GM19438 (cell line): ENCODE measurements at regions not wholly inside any gene's neighbourhood (a gene's known extent, or its start where the extent isn't known, plus 50 kb on each side); places are given as distances from the start of the nearest gene placed in this dataset.
"Not testable (repeated sequence)": the region's sequence is repeated elsewhere in the genome, so short reads cannot be mapped to it uniquely, and the experiment has no call there.

Experiments
- ATAC-seq: cut with Tn5 transposase; IDR thresholded peaks from one replicate; pipeline ENCODE4 v1.9.1; 2021; ENCODE audit warnings: low read depth; ENCODE audit not compliant: unreplicated experiment

- not testable (repeated sequence) for ATAC-seq
Measured at GRCh38 chr7:149991652-149992302, 118.0 kb downstream of the ATP6V0E2 start.

DNA sequence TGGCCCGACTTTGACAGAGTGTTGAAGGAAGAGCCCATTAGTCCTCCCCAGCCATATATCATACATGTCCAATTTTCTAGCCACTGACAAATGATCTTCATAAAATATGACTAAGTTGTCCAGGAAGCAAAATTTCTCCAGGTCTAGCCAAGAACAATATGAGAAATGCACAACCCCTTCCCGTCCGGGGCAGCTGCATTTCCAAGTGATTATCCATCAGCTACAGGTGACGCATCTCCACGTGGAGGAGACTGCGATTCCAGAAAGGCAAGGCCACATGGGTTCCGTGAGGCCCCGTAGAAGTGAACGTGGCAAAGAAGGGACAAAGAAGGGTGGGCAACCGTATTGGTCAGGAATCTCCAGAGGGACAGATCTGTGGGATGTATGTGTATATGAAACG lies 118.6 kb downstream of the ATP6V0E2 start:
- not testable (repeated sequence) for ATAC-seq

DNA sequence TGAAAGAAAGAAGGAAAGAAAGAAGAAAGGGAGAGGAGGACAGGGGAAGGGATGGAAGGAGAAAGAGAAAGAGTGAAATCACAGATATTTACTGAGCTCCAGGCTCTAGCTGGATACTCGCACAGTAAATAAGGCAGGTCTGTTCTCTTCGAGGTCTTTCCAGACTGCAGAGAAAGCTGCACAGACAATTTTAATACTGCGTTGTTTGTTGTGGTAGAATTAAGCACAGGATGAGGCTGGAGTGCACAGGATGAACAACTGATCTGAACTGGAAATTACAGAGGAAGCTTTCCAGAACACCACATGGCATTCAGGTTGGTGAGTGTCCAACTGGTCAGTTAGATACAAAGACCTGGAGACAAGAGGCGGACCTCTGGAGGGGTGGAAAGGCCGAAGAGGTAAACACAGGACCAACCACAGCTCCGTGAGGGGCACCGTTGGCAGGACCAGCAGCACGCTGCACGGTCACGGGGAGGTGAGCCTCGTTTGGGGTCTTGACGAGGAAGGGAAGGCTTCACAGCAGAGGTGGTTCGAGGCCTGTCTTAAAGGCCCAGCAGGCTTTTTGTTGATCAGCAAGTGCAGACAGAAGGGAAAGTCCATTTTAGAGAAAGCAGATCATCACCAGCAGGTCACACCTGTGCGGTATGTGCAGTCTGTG lies 121.7 kb downstream of the ATP6V0E2 start:
- not testable (repeated sequence) for ATAC-seq

DNA sequence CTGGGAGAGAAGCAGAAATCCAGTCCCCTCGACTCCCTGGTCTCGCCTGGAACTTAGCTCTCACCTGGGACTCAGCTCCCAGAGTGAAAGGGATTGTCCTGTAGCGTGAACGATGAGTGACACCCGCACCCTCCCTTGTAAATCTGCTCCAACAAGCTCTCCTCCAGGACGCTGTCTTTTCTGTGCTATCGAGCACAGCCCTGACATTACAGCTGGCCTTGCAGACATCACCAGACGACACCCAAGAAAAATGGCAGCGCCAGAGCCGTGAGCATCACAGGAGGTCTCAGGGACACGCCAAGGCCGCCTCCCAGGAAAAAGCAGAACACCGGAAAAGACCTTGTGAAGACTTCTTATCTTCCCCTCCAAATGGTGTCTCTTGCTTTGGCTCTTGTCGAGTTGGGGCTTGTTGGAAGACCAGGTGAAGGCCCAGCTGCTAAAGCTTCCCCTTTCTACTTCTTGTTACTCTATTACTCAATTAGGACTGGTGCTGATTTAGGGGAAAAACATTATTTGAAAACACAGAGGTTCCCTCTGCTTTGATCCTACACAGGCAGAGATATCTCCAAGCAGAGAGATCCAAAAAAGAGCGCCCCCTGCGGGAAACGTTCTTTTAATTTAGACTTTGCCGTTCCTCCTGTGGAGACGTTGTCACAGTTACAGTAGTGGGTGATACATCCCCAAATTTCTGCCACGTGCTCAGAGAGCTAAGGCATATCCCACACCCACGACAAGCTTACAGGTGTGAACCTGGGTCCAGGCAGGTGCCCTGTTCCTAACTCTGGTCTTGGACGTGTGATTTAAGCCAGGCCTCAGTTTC lies 127.2 kb downstream of the ATP6V0E2 start:
- not testable (repeated sequence) for ATAC-seq

DNA sequence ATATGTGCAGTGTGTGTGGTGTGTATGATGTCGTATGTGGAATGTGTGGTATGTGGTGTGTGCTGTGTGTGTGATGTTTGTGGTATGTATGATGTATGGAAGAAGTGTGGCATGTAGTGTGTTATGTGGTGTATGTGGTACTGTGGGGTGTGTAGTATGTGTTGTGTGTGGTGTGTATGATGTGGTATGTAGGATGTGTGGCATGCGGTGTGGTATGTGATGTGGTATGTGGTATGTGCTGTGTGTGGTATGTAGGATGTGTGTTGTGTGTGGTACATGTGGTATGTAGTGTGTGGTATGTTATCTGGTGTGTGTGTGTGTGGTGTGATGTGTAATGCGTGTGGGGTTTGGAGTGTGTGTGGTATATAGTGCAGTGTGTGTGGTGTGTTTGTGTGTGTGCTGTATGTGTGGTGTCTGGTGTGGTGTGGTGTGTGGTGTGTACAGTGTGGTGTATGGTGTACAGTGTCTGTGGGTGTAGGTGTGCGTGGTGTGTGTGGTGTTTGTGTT lies 129.6 kb downstream of the ATP6V0E2 start:
- no peak for ATAC-seq

- ATAC-seq, result not testable (repeated sequence)
Measured at GRCh38 chr7:150003973-150004372, 130.2 kb downstream of the ATP6V0E2 start.

DNA sequence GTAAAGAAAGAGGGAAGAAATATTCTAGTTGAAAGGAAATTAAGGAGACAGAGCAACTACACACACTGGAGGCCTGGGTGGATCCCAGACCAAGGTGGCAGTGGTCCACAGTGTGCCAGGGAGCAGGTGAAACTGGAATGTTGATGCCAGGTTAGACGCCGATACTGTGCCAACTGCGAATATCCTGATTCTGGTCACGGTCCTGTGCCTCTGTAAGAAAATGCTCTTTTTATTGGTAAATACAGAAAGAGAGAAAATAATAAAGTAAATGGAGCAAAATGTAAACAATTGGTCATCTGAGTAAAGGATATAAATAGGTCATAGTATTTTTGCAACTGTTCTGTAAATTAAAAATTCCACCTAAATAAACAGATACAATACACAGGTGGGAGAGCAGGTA lies 131.1 kb downstream of the ATP6V0E2 start:
- ATAC-seq, result not testable (repeated sequence)

GRCh38 chr7:150009620-150010303 lies 136.0 kb downstream of the ATP6V0E2 start:
- ATAC-seq, result not testable (repeated sequence)

- ATAC-seq, result not testable (repeated sequence)
Measured at GRCh38 chr7:150016651-150017189, 143.0 kb downstream of the ATP6V0E2 start.

GRCh38 chr7:150020210-150020609 lies 146.4 kb downstream of the ATP6V0E2 start:
- ATAC-seq, result not testable (repeated sequence)

DNA sequence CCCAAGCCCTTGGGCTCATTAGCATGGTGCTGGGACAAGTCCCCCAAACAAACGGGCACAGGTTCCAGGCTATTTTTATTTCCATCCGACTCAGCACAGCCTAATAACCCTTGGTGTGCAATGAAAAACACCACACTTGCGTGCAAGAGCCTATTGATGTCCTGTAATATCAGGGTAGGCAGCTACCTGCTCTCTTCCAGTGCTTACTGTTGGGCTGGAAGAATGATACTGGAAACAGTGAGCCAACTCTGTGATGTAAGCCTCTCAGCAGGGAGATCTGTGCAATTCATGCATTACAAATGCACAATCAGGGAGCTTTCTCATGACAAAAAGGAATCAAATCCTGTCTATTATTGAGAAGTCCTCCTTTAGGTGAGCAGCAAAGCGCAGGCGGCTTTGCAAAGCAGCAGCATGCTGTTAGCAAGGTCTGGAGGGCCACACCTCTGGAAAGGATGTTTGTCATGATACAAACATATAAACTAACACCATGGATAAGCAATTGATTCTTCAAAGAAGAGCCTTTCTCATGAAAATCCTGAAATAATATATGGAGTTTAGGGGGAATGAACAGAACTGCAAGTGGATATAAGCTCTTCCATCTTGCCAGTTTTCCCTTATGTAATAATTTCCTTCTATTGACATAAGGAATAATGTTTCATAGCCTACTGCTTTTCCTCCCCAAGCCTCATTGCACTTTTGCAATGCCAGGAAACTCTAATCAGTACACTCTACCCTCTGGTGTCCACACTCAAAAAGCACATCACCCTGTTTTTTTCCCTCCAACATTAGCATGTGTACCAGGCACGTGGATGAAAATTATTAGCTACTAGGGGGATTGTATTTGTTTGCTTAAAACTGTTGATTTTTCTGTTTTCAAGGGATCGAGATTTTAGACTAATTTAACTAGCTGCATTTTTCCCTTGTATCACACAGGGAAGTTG lies 151.1 kb downstream of the ATP6V0E2 start:
- not testable (repeated sequence) for ATAC-seq

DNA sequence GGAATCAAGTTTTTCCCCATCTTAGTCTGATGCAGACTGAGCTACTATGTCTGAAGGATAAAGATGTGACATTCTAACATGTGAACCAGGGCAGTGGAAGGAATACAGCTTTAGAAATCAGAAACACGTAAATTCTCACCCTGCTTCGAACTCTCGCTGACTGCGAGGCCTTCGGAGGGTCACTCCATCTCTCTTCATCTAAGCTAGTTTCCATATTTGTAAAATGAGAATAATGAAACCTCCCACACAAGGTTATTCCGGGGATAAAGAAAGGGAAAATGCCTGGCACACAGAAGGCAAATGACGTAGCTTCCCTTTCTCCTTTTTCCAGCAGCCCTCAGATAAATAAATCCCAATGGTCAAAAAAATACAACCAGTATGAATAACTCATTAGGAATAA lies 152.0 kb downstream of the ATP6V0E2 start:
- not testable (repeated sequence) for ATAC-seq

DNA sequence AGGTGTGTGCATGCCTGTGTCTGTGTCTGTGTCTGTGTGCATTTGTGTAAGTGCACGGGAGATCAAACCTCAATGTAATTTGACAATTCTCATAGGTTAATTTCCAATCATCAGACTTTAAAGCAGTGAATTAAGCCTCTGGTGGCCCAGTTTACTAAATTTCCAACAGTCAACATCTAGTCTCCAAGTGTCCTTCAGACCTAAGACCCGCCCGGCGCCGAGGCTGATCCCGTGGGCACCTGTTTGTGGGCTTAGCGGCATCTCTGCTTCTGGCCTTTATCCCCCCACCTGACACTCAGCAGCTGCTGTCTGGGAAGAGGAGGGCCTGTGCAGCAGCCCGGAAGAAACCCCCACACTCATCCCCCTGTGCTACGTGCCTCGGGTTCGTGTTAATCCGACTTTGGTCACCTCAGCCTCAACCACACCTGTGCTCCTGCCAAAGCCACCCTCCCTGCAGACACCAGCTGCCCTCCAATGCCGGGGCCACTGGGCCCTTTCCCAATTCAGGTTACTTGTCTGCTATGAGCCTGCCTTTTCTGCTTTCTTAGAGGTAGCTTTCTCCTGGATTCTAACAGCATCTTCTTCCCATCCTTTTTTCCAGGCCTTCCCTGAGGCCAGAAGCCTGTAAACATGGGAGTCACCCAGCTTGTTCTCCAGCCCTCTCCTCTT lies 154.7 kb downstream of the ATP6V0E2 start:
- ATAC-seq, result not testable (repeated sequence)

- not testable (repeated sequence) for ATAC-seq
Measured at GRCh38 chr7:150029013-150029389, 155.2 kb downstream of the ATP6V0E2 start.

DNA sequence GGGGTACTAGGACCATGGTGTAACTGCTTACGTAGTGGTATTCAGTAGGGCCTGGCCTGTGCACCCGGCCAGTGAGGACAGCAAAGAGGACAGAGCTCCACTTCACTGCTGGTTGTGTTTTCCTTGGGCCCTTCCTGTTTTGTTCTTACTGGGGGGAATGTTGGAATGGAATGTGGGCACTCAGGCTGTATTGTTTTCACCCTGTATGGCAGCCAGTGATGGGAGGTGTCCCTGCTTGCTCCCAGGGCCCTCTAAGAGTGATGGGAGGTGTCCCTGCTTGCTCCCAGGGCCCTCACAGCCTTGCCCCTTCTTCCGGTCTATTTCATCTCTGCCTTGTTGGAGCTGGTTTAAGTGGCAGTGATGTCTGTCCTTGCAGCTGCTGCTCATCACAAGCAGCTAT lies 158.0 kb downstream of the ATP6V0E2 start:
- not testable (repeated sequence) for ATAC-seq

DNA sequence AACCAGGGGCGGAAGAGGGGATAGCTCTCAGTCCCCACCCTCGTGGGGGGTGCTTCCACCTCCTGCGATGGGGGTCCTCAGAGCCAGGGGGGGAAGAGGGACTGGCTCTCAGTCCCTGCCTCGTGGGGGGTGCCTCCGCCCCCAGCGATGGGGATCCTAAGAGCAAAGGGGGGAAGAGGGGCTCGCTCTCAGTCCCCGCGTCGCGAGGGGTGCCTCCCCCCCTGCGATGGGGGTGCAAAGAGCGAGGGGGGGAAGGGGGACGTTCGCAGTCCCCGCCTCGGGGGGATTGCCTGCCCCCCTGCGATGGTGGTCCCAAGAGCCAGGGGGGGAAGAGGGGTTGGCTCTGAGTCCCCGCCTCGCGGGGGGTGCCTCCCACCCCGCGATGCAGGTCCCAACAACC lies 159.9 kb downstream of the ATP6V0E2 start:
- ATAC-seq, result not testable (repeated sequence)

DNA sequence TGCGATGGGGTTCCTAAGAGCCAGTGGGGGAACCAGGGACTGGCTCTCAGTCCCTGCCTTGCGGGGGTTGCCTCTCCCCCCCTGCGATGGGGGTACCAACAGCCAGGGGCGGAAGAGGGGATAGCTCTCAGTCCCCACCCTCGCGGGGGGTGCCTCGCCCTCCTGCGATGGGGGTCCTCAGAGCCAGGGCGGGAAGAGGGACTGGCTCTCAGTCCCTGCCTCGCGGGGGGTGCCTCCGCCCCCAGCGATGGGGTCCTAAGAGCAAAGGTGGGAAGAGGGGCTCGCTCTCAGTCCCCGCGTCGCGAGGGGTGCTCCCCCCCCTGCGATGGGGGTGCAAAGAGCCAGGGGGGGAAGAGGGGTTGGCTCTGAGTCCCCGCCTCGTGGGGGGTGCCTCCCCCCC lies 162.0 kb downstream of the ATP6V0E2 start:
- not testable (repeated sequence) for ATAC-seq

DNA sequence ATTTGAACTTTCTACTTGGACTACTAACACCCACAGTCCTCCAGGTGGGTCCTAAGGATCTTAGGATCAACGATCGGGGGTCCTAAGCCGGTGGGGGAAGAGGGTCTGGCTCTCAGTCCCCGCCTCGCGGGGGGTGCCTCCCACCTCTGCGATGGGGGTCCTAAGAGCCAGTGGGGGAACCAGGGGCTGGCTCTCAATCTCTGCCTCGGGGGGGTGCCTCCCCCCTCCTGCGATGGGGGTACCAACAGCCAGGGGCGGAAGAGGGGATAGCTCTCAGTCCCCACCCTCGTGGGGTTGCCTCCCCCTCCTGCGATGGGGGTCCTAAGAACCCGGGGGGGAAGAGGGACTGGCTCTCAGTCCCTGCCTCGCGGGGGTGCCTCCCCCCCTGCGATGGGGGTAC lies 165.3 kb downstream of the ATP6V0E2 start:
- ATAC-seq, result not testable (repeated sequence)

DNA sequence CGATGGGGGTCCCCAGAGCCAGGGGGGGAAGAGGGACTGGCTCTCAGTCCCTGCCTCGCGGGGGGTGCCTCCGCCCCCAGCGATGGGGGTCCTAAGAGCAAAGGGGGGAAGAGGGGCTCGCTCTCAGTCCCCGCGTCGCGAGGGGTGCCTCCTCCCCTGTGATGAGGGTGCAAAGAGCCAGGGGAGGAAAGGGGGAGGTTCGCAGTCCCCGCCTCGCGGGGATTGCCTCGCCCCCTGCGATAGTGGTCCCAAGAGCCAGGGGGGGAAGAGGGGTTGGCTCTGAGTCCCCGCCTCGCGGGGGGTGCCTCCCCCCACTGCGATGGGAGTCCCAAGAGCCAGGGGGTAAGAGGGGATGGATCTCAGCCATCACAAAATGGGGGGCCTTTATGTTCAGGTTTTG lies 168.5 kb downstream of the ATP6V0E2 start:
- not testable (repeated sequence) for ATAC-seq
